ENCODE measurements at regions not wholly inside any gene's neighbourhood (a gene's known extent, or its start where the extent isn't known, plus 50 kb on each side); places are given as distances from the start of the nearest gene placed in this dataset.
"Not testable (repeated sequence)": the region's sequence is repeated elsewhere in the genome, so short reads cannot be mapped to it uniquely, and the experiment has no call there.

GRCh38 chr7:12456506-12456905 is 52.8 kb upstream of the VWDE start:
- ATAC-seq, result no peak

DNA sequence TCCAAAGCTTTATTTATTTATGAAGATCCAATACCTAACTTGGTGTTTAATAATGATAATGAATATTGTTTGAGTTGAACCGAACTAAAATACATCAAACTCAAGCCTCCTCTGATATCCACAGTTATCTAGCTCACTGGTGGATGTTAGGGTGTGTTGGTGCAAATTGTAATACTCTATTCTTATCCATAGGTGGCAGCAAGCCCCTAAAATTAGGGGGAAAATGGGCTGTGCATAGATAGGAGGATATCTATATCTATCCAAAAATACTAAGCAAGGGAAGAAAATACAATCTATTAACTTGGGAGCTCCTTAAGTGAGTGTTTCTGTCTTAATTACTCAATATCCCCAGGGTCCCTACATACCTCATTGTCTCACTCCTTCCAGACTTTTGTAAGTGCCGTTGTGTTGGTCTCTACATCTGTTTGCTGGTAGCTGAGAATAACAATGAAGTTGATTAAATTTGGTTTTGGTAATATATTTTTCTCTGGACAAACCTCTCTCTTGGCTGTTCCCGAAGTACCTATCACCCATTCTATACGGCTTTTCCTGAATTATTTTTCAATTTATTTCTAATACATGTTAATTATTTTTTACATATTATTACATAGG is 55.0 kb upstream of the VWDE start:
- ATAC-seq, result peak in 1 of 2 donors; percentile 55

DNA sequence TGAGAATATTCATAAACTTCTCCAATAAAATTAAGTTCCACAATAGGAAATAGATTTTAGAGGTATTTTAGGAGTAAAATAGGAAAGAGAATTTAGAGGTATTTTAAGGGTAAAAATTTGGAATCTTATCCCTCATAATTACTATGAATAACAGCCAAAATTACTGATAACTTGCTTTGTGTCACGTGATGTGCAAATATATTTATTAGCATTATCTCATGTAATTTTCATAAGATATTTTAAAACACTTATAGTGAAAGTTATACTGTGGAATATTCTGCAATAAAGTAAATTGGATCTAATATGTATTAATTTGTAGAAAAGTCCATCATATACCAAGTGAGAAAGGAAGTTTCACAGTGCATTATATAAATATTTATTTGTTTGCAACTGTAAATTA is 64.2 kb upstream of the VWDE start:
- no peak for ATAC-seq

DNA sequence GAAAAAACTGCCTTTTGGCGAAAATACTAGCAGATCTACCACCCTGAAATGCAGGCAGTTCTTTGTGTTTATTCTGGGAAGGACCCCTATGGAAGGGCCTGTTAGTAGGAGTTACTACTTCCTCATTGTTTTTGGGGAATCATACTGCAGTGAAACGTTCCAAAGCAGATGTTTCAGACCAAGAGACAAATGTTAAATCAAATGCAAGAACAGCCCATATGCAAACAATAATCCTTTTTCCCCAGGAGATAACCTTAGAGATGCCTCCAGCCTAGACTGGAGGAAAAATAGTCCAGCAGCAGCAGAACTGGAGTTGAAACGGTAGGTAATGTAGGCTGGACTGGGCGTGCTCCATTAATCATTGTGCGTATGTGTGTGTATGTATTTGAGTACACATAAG is 65.9 kb upstream of the VWDE start:
- ATAC-seq, result no peak

GRCh38 chr7:12470930-12471329 is 67.3 kb upstream of the VWDE start:
- ATAC-seq, result no peak

DNA sequence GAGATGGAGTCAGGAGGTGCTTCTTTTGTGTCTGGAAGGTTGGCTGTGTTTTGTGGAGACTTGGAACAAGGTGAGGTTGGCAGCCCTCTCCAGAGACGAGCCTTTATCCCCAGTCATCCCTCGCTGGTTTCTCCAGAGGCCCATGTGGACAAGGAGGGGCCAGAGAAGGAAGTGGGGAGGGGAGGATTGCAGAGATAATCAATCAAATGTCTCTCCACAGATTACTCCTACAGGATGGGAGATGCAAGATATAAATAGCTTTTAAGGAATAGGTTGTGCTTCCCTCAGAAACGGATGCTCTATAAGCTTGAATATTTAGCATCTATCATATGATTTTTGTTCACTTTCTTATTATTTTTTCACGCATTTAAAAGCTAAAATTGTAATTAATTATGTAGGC is 70.4 kb upstream of the VWDE start:
- no peak for ATAC-seq

GRCh38 chr7:12475362-12476063 is 71.8 kb upstream of the VWDE start:
- no peak for ATAC-seq

DNA sequence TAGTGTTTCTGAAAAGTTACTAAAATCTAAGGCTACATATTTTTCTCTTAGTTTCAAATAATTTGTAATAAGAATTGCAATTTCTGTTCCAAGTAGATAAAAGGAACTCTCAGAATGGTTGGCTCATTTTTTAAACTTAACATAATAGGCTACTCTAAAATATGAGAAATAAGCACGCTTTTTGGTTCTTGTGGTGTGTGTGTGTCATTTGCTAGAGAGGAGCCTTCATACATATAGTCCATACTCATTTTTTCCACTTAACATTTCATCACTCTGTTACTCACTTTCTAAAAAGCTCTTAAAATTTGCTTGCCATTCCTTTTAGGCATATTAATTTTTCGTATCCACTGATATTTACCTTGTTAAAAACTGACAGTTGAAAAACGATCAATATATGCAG is 74.0 kb upstream of the VWDE start:
- peak in 1 of 2 donors; percentile 60 for ATAC-seq

GRCh38 chr7:12481722-12482121 is 78.1 kb upstream of the VWDE start:
- ATAC-seq, result peak; percentile 41 to 51

DNA sequence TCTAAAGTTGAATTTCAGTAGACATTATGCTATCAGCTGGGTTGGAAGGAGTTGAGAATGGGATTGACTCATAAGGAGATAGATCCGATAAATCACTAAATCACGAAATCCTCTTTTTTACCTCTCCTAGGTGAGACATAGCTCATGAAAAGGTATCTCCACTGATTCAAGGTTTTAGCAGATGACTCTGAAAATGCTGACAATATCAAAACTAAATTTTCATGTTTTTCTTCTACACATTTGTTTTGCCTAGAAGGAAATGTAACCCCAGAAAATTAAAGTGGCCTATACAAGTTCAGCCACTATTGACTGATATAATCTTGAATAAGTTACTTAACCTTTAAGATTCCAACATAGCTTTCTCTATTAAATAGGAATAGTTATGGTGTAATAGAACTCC is 82.2 kb upstream of the VWDE start:
- no peak for ATAC-seq

DNA sequence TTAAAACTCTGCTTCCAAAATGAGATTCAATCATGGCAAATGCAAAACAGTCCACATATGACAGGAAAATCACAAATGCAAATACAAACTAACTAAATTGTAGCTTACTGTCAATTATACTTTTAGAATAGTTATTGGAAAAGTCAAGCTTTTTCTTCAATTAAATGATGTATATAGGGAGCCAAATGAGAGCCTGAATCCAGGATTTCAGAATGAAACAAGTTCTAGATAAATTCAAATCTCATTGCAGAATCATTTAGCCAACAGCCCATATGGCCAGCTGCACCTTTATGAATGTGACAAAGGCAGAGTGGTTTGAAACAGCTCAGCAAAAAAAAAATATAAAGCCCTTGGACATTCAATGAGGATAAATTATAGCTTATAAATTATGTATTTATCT is 82.2 kb upstream of the SCIN start:
- no peak for ATAC-seq

DNA sequence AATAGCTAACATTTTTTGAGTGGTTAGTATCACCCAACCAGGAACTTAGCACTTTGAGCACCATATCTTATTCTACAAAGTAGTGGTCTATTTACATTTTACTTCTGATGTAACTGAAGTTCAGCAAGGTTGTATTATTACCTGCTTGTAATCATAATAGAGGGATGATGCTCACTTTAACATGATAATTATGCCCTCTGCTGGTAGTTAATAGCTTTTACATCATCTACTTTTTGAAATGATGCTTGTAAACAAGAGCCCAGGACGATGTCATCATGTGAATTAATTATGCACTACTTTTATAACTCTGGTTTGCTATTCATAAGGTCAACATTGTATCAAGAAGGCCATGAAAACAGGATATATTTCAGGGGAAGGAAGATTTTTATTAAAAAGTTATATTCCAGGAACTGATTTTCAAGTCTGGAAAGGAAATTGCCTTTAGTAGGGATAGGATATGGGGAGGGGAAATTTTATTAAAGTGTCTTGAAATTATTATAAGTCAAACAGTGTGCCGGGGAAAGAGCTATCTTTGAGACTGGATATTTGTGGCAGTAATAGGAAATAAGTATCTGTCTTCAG is 80.3 kb upstream of the SCIN start:
- ATAC-seq, result peak in 1 of 2 donors; percentile 48

GRCh38 chr7:12490940-12491339 is 79.6 kb upstream of the SCIN start:
- ATAC-seq, result no peak

DNA sequence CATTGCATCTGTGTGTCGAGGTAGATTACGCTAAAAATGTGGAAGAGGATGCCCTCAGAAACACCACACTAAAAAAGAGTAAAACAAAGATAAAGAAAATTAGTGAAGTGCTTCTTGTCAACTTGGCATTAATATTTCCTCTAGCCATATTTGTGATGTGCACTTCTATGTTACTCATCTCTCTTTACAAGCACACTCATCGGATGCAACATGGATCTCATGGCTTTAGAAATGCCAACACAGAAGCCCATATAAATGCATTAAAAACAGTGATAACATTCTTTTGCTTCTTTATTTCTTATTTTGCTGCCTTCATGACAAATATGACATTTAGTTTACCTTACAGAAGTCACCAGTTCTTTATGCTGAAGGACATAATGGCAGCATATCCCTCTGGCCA is 79.0 kb upstream of the SCIN start:
- no peak for ATAC-seq

- ATAC-seq, result no peak
Measured at GRCh38 chr7:12493407-12493806, 77.1 kb upstream of the SCIN start.

GRCh38 chr7:12493863-12494686 is 76.4 kb upstream of the SCIN start:
- ATAC-seq, result no peak

- no peak for ATAC-seq
Measured at GRCh38 chr7:12494687-12495024, 75.9 kb upstream of the SCIN start.

- ATAC-seq, result not testable (repeated sequence)
Measured at GRCh38 chr7:12496901-12497674, 73.4 kb upstream of the SCIN start.

DNA sequence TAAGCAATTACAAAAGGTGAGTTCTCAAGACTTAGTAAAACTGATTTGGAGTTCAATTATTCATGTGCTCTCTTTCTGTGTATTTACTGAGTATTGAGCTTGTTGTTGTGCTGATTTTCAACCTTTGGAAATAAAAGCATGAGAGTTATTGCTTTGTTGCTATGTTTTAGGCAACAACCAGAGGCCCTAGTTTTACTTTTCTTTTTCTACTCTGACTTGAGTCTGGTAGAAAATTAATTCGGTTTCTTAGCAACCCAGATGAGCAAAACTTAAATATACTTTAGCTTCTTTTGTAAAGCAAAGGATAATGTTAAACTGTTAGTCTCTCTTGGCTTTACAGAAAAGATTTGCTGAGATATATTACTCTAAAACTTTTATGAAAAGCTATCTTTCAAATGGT is 66.4 kb upstream of the SCIN start:
- no peak for ATAC-seq

GRCh38 chr7:12508005-12508404 is 62.5 kb upstream of the SCIN start:
- no peak for ATAC-seq

- ATAC-seq, result no peak
Measured at GRCh38 chr7:12508554-12508953, 62.0 kb upstream of the SCIN start.

GRCh38 chr7:12517451-12517850 is 53.1 kb upstream of the SCIN start:
- ATAC-seq, result no peak

All from activated CD4-positive, CD25-positive, alpha-beta regulatory T cell treated with anti-CD3 and anti-CD28 coated beads, Interleukin-2, amount 50 U/mL, for 24 hours (primary cell).